AG09309 (cell line): ENCODE measurements at regions not wholly inside any gene's neighbourhood (a gene's known extent, or its start where the extent isn't known, plus 50 kb on each side); places are given as distances from the start of the nearest gene placed in this dataset.

Experiments
- DNase-seq: peaks from one replicate; pipeline ENCODE4 v3.0.0-alpha.2; 2010; ENCODE audit warnings: low read depth
- H3K4me3 ChIP-seq: 2 replicates; pipeline ENCODE4 v1.5.1; 2011; ENCODE audit warnings: mild to moderate bottlenecking, low read depth, low read length, moderate library complexity; ENCODE audit not compliant: control insufficient read depth
- TF ChIP-seq, protein P1 (sequence below): IDR thresholded peaks from 2 replicates; pipeline ENCODE4 v1.5.1; 2011; ENCODE audit warnings: mild to moderate bottlenecking, low read depth, low read length, inconsistent platforms; ENCODE audit not compliant: insufficient read depth, control insufficient read depth; ENCODE audit errors: missing control alignments

DNA sequence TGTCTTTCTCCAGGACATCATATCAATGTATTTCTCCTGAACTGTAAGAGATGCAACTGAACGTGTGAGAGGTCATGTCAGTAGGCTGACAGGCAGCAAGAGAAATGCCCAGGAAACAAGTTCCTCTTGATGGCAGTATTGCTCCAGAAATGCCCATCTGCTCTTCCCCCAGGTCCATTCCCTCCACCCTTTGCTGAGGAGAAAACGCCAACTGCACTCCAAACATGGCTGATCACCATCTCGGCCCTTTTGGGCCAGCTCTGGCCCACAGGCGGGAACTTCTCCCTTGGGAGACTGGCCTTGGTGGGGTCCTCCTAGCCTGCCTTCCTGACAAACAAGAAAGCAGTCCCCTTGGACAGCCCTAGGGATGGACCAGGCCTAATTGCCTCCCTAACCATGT is 276.5 kb upstream of the AGTR2 start:
- TF ChIP-seq, protein P1, sequence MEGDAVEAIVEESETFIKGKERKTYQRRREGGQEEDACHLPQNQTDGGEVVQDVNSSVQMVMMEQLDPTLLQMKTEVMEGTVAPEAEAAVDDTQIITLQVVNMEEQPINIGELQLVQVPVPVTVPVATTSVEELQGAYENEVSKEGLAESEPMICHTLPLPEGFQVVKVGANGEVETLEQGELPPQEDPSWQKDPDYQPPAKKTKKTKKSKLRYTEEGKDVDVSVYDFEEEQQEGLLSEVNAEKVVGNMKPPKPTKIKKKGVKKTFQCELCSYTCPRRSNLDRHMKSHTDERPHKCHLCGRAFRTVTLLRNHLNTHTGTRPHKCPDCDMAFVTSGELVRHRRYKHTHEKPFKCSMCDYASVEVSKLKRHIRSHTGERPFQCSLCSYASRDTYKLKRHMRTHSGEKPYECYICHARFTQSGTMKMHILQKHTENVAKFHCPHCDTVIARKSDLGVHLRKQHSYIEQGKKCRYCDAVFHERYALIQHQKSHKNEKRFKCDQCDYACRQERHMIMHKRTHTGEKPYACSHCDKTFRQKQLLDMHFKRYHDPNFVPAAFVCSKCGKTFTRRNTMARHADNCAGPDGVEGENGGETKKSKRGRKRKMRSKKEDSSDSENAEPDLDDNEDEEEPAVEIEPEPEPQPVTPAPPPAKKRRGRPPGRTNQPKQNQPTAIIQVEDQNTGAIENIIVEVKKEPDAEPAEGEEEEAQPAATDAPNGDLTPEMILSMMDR: peak; percentile 46
- peak; percentile 13 for DNase-seq
- no peak overlapping the region for H3K4me3 ChIP-seq

DNA sequence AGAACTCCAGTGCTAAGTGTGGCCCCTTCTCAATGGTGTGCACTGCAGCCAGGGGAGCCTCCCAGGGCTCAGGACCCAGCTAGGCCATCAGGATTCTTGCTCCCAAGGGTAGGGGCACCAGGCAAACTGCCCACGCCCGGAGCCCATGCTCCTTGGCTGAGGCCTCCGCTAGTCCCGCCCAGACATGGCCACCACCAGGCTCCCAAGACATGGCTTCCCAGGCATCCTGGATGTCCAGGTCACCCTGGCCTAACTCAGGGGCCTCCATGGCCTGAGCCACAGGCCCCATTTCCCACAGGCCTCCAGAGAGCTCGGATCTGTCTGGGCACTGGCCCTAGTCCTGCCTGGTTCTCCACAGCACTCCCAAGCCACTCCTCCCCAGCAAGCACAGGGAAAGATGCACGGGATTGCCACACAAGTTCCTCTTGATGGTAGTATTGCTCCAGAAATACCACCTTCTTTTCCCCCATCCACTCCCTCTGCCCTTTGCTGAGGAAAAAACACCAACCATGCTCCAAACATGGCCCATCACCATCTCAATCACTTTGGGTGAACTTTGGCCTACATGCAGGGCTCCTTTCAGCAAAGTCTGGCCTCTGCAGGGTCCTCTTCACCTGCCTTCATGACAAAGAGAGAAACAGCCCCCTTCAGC is 274.7 kb upstream of the AGTR2 start:
- TF ChIP-seq, protein P1: no peak
- no peak for DNase-seq
- H3K4me3 ChIP-seq: no peak overlapping the region

DNA sequence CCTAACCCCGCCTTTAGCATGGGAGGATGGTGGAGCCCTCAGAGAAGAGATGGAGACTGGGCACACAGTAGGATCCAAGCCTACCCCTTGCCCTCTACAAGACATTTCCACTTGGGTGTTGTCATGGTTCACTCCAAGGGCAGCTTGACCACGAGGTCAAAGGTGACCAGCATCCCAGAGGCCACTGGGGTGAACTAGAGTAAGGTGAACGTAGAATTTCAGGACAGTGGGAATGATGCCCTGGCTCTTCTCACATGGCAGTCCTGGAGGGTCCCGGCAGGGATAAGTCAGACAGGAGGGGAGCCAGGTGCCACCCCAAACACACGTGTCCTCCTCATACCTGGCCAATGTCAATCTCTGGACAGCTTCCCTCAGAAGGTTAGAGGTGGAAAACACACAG is 274.2 kb upstream of the AGTR2 start:
- DNase-seq: no peak
- TF ChIP-seq, protein P1: no peak

DNA sequence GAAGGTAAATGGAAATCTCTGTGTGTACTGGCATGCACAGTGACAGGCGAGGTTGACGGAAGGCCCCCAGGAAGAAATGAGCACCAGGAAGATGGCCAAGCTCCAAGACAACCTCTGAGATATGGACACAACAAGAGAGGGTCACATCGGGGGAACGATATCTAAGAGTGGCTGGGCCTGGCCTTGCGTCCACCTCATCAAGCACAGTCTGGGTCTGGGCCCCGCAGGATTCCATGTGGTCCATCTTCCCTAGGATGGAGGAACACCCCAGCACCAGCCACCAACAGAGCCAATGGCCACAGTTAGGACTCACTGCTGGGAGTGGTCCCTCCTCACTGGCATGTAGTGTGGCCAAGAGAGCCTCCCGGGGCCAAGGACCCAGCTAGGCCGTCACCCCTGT is 272.6 kb upstream of the AGTR2 start:
- TF ChIP-seq, protein P1: no peak
- no peak overlapping the region for H3K4me3 ChIP-seq
- DNase-seq: no peak

More for the DNA sequence above, 274.2 kb upstream of the AGTR2 start:
- H3K4me3 ChIP-seq: no peak overlapping the region

DNA sequence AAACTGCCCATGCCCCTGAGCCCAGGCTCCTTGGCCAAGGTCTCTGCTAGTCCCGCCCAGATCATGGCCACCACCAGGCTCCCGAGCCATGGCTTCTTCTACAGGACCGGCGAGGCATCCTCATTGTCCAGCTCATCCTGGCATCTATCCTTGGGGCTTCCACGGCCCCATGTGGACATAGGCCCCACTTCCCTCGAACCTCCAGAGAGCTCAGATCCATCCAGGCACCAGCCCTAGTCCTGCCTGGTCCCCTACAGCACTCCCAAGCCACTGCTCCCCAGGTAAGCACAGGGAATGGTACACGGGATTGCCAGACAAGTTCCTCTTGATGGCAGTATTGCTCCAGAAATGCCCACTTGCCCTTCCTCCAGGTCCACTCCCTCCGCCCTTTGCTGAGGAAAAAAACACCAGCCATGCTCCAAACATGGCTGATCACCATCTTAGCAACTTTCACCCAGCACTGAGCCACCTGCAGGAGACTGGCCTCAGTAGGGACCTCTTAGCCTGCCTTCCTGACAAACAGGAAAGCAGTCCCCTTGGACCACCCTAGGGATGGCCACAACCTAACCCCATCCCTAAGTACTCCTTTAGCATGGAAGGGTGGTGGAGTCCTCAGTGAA is 272.1 kb upstream of the AGTR2 start:
- DNase-seq: no peak
- TF ChIP-seq, protein P1: peak; percentile 31
- no peak overlapping the region for H3K4me3 ChIP-seq

DNA sequence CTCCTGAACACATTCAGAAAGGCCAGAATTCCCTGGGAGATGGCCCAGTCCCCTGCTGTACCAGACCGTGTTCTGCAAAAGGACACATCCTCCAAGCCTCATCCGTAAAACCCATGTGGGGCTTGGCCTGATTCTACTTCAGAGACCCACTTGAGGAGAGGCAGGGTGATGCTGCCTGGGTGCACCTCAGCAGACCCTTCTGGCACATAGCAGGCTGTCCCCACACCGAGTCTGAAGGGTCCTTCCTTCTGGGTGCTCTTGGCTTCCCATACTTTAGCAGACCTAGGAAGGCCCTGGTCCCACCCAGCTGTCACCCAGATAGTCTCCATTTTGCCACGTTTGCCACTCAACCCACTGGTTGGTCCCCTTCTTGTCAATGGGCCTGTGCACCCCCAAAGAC is 270.1 kb upstream of the AGTR2 start:
- no peak overlapping the region for H3K4me3 ChIP-seq
- DNase-seq: no peak
- TF ChIP-seq, protein P1: no peak

DNA sequence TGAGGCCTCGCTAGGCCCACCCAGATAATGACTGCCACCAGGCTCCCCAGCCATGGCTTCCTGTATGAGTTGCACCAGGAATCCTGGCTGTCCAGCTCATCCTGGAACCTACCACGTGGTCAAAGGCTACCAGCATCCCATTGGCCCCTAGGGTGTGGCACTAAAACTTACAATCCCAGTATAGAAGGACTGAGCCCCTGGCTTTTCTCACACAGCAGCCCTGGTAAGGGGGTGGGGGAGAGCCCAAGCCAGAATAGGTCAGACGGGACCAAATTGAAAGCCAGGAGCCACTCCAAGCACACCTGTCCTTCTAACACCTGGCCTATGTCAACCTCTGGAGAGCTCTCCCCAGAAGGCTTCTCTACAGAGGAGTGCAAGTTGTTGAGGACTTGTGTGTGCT is 269.3 kb upstream of the AGTR2 start:
- TF ChIP-seq, protein P1: no peak
- DNase-seq: no peak
- H3K4me3 ChIP-seq: no peak overlapping the region
